ENCODE measurements at regions not wholly inside any gene's neighbourhood (a gene's known extent, or its start where the extent isn't known, plus 50 kb on each side); places are given as distances from the start of the nearest gene placed in this dataset.

DNA sequence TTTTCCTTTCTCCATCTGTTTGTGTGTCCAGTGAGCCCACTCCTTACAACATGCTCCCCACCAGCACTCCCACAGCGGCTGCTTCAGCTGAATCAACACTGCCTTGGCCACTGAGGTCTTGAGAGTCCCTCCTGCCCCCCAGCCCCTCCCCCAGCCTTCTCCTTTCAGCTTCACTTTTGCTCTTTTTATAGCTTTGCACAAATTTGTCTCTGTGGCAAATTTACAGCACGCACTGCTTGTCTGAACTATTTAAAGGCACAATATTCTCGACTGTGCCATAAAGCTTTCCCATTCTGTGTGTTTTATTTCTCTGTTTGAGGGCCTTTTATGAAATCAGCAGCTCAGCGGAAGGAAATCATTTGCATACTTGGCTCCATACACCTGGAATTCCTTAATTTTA lies 579.3 kb downstream of the TOX3 start:
- DNase-seq: no peak

DNA sequence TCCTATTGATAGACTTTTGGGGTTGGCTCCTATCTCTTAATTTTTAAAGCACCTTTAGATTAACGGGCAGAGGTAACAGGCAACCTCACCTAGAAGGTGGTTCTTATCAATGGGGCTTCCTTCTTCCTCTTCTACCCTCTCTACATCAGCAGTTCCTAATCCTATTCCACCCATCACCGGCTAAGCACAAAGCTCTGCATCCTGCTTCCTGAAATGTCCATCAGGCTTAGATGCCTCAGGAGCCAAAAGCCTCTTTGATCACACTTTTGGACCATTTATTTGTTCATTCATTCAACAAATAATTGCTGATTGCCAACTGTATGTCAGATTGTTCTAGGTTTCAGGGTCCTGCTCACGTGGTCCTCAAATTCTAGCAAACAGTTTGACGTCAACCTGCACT lies 586.0 kb downstream of the TOX3 start:
- no peak for DNase-seq

DNA sequence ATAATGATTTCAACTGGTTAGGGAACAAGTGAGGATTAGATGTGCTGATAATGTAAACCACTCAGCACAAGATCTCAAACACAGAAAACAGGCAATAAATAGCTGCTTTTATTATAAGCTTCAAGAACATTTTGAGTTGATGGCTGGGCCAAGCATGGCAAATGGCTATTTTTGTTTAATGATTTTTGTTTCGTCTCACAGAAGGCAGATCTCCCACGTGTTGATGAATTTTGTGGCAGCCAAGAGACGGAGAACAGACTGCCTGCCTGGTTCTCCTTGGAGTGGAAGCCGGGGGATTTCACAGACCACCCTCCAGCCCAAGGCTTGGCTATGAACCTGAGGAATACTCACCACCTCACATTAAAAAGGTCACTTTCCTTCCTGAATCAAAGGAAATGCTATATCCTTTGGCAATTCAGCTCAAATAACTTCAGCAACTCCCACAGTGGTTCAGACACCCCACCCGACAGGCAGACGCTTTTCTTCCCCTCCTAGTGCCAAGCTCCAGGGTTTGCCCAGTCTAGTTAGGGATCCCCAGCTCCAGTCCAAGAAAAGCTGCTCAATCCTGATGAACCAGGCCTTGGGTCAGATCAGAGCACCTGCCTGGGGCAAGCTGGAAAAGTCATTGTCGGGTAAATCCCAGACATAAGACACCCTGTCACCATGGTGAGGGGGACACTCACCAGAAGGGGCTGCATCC lies 593.5 kb downstream of the TOX3 start:
- no peak for DNase-seq

DNA sequence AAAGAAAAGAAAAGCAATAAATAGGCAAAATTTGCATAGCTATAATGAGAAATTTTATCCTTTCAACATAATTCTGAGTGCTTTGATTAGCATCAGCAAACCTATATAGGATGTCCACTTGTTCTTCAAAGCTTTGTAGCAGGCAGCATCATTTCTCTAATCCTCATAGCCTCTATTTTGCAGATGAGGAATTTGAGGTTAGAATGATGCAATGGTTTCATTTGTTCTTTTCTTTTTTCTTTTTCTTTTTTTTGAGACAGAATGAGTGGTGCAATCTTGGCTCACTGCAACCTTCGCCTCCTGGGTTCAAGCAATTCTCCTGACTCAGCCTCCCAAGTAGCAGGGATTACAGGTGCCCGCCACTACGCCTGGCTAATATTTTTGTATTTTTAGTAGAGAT lies 594.4 kb downstream of the TOX3 start:
- no peak for DNase-seq

- DNase-seq: no peak
Observed at GRCh38 chr16:51951668-51952298, 595.2 kb downstream of the TOX3 start.

GRCh38 chr16:51950118-51950780 lies 596.7 kb downstream of the TOX3 start:
- DNase-seq: no peak

GRCh38 chr16:51949282-51949681 lies 597.7 kb downstream of the TOX3 start:
- DNase-seq: no peak

DNA sequence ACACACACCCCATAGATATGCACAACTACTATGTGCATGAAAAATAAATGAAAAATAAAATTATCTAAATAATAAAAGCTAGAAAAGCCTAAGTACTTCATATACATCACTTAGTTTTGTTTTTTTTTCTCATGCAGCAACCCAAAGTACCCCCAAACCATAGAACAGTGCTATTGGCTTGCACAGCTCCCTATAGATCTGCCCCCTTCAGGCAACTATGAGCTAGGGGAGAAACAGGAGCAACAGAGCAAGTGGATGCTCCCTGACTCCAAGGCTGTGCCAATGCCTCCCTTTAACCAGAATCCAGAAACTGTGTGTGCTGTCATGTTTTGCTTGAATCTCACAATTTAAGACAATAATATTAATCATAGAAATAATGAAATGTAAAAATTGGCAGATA lies 605.5 kb downstream of the TOX3 start:
- no peak for DNase-seq

- DNase-seq: no peak
Observed at GRCh38 chr16:51940183-51940582, 606.8 kb downstream of the TOX3 start.

- DNase-seq: no peak
Observed at GRCh38 chr16:51939378-51939871, 607.5 kb downstream of the TOX3 start.

GRCh38 chr16:51938861-51939260 lies 608.1 kb downstream of the TOX3 start:
- DNase-seq: no peak

- no peak for DNase-seq
Observed at GRCh38 chr16:51937771-51938170, 609.2 kb downstream of the TOX3 start.

DNA sequence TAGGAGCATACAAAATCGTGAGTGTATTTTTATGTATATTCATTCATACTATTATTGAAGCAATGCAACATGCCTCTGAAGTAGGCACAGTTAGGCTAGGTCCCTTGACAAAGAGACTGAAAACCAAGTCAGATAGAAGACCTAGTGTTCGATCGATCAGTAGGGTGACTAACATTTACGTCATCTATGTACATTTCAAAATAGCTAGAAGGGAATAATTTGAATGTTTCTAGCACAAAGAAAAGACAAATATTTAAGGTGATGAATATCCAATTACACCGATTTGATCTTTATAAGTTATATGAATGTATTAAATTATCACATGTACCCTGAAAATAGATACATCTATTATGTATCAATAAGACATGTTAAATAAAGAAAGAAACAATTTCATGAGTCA lies 610.1 kb downstream of the TOX3 start:
- DNase-seq: no peak

DNA sequence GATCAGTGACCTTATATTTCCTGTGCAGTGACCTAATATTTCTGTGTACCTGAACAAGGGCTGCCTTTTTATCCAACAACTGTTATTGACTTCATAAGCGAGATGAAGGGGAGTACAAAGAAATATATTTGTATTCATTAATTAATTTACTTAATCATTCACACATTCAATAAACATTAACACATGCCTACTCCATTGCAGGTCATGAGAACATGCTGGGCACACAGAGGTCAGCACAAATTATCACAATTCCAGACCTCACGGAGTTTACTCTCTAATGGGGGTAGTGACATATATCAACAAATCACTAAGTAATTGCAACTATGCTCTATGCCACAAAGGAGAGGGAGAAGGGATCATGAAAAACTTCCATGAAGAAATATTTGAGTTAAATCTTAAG lies 614.6 kb downstream of the TOX3 start:
- DNase-seq: no peak

- no peak for DNase-seq
Observed at GRCh38 chr16:51931653-51932052, 615.3 kb downstream of the TOX3 start.

DNA sequence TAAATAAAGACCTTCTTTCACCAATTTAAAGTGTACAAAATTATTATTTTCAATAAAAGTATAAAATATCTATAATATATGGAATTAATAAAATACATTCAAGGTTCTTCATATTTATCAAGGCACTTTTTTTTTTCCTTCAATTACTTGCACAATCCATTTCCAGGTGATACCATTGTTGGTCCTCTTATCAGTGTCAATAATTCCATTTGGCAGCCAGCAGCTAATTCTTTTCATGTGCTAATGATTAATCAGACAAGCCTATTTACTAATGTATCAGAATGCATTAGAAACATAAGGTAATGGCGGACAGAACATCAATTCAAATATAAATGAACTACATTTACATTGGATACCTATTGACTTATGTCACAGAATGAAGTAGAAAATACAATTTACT lies 622.2 kb downstream of the TOX3 start:
- DNase-seq: no peak

DNA sequence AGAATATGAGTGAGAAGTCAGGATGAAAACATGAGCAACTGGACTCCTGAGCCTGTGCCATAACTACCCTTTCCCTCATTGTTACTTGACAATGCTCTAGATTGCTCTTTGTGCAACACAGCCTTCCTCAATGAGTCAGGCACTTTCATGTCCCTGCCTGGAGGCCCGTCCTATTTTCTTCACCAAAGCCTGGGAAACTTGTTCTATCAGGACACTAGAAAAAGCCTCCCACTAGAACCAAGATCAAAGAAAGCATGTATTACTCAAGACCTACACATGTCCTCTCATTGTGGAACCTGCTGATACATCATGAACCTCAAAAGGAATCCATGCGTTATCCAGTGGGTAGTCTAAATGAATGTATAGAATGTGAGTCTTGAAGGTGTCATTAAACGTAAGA lies 624.5 kb downstream of the TOX3 start:
- DNase-seq: no peak

DNA sequence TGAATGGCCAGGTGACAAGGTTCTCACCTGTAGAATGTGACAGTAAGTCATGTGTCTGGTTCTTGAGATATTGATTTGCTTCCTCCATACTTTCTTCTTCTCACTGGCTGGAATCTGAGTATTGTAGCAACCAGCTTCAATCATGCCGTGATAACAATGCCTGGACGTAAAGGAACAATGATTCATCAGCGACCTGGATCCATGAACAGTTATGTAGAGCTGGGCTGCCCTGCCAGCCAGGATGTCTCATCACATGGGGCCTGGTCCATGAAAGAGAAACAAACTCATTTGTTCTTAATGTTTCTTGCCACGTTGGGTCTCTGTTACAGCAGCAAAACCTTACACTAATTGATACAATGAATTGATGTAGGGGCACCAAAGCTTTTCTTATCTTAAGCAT lies 627.2 kb downstream of the TOX3 start:
- peak; percentile 45 for DNase-seq

- no peak for DNase-seq
Observed at GRCh38 chr16:51916814-51917213, 630.1 kb downstream of the TOX3 start.

GRCh38 chr16:51916231-51916630 lies 630.7 kb downstream of the TOX3 start:
- no peak for DNase-seq

GRCh38 chr16:51907680-51908079 lies 639.3 kb downstream of the TOX3 start:
- no peak for DNase-seq

- DNase-seq: no peak
Observed at GRCh38 chr16:51900221-51900780, 646.6 kb downstream of the TOX3 start.

- peak; percentile 22 for DNase-seq
Observed at GRCh38 chr16:51898872-51899271, 648.1 kb downstream of the TOX3 start.

GRCh38 chr16:51896013-51896412 lies 650.9 kb downstream of the TOX3 start:
- no peak for DNase-seq
